ENCODE measurements at regions not wholly inside any gene's neighbourhood (a gene's known extent, or its start where the extent isn't known, plus 50 kb on each side); places are given as distances from the start of the nearest gene placed in this dataset.

GRCh38 chr11:109071712-109072524 is 350.1 kb upstream of the C11orf87 start:
- no peak overlapping the region for H3K27ac ChIP-seq (ENCODE audit: low read depth, low read length)
- peaks cover 12% of the 10 kb centered on the region for H3K4me1 ChIP-seq (ENCODE audit: control insufficient read depth, insufficient read depth, low read length, unreplicated experiment)
- H3K36me3 ChIP-seq (ENCODE audit: insufficient read depth, low read length) = no peaks in the 10 kb centered on the region
- H3K79me2 ChIP-seq (ENCODE audit: control insufficient read depth, insufficient read depth, low read length, unreplicated experiment) = no peaks in the 10 kb centered on the region
- no peak overlapping the region for H3K4me3 ChIP-seq (ENCODE audit: low read depth, low read length)
- no peak overlapping the region for H2AFZ ChIP-seq (ENCODE audit: low read length, unreplicated experiment)
- H3K27me3 ChIP-seq (ENCODE audit: insufficient read depth, low read length) = no peaks in the 10 kb centered on the region

- Histone ChIP-seq H2AFZ (ENCODE audit: low read length, unreplicated experiment) (no peak overlapping the region), H3K4me1 (ENCODE audit: control insufficient read depth, insufficient read depth, low read length, unreplicated experiment) (peaks cover 12% of the 10 kb centered on the region), H3K4me3 (ENCODE audit: low read depth, low read length) (no peak overlapping the region), H3K27ac (ENCODE audit: low read depth, low read length) (no peak overlapping the region), H3K27me3 (ENCODE audit: insufficient read depth, low read length) (no peaks in the 10 kb centered on the region), H3K36me3 (ENCODE audit: insufficient read depth, low read length) (no peaks in the 10 kb centered on the region), H3K79me2 (ENCODE audit: control insufficient read depth, insufficient read depth, low read length, unreplicated experiment) (no peaks in the 10 kb centered on the region)
Observed at GRCh38 chr11:109073032-109073822, 348.8 kb upstream of the C11orf87 start.

- Histone ChIP-seq H3K27me3 (ENCODE audit: insufficient read depth, low read length) (no peaks in the 10 kb centered on the region), H3K36me3 (ENCODE audit: insufficient read depth, low read length) (no peaks in the 10 kb centered on the region), H3K4me1 (ENCODE audit: control insufficient read depth, insufficient read depth, low read length, unreplicated experiment) (peaks cover 12% of the 10 kb centered on the region), H3K4me3 (ENCODE audit: low read depth, low read length) (no peak overlapping the region), H3K27ac (ENCODE audit: low read depth, low read length) (no peak overlapping the region), H2AFZ (ENCODE audit: low read length, unreplicated experiment) (no peak overlapping the region), H3K79me2 (ENCODE audit: control insufficient read depth, insufficient read depth, low read length, unreplicated experiment) (no peaks in the 10 kb centered on the region)
Observed at GRCh38 chr11:109075976-109076375, 346.0 kb upstream of the C11orf87 start.

- H3K27me3 ChIP-seq (ENCODE audit: insufficient read depth, low read length) = no peaks in the 10 kb centered on the region
- no peak overlapping the region for H2AFZ ChIP-seq (ENCODE audit: low read length, unreplicated experiment)
- H3K36me3 ChIP-seq (ENCODE audit: insufficient read depth, low read length) = no peaks in the 10 kb centered on the region
- H3K27ac ChIP-seq (ENCODE audit: low read depth, low read length) = no peak overlapping the region
- H3K4me1 ChIP-seq (ENCODE audit: control insufficient read depth, insufficient read depth, low read length, unreplicated experiment) = peaks cover 6% of the 10 kb centered on the region
- H3K79me2 ChIP-seq (ENCODE audit: control insufficient read depth, insufficient read depth, low read length, unreplicated experiment) = no peaks in the 10 kb centered on the region
- H3K4me3 ChIP-seq (ENCODE audit: low read depth, low read length) = no peak overlapping the region
Observed at GRCh38 chr11:109076870-109077269, 345.1 kb upstream of the C11orf87 start.

GRCh38 chr11:109077291-109077920 is 344.6 kb upstream of the C11orf87 start:
- Histone ChIP-seq H3K27me3 (ENCODE audit: insufficient read depth, low read length) (no peaks in the 10 kb centered on the region), H3K4me3 (ENCODE audit: low read depth, low read length) (no peak overlapping the region), H3K27ac (ENCODE audit: low read depth, low read length) (no peak overlapping the region), H3K4me1 (ENCODE audit: control insufficient read depth, insufficient read depth, low read length, unreplicated experiment) (peaks cover under 1% of the 10 kb centered on the region), H3K36me3 (ENCODE audit: insufficient read depth, low read length) (no peaks in the 10 kb centered on the region), H2AFZ (ENCODE audit: low read length, unreplicated experiment) (no peak overlapping the region), H3K79me2 (ENCODE audit: control insufficient read depth, insufficient read depth, low read length, unreplicated experiment) (no peaks in the 10 kb centered on the region)

- no peaks in the 10 kb centered on the region for H3K36me3 ChIP-seq (ENCODE audit: insufficient read depth, low read length)
- H3K27ac ChIP-seq (ENCODE audit: low read depth, low read length) = peak overlapping the region; percentile 60
Observed at GRCh38 chr11:109085708-109086373, 336.1 kb upstream of the C11orf87 start.

GRCh38 chr11:109086931-109087330 is 335.1 kb upstream of the C11orf87 start:
- no peaks in the 10 kb centered on the region for H3K27me3 ChIP-seq (ENCODE audit: insufficient read depth, low read length)
- H3K79me2 ChIP-seq (ENCODE audit: control insufficient read depth, insufficient read depth, low read length, unreplicated experiment) = no peaks in the 10 kb centered on the region
- no peak overlapping the region for H2AFZ ChIP-seq (ENCODE audit: low read length, unreplicated experiment)
- H3K36me3 ChIP-seq (ENCODE audit: insufficient read depth, low read length) = no peaks in the 10 kb centered on the region
- peaks cover 9% of the 10 kb centered on the region for H3K4me1 ChIP-seq (ENCODE audit: control insufficient read depth, insufficient read depth, low read length, unreplicated experiment)
- H3K27ac ChIP-seq (ENCODE audit: low read depth, low read length) = no peak overlapping the region
- H3K4me3 ChIP-seq (ENCODE audit: low read depth, low read length) = no peak overlapping the region

More at GRCh38 chr11:109085708-109086373, 336.1 kb upstream of the C11orf87 start:
- H2AFZ ChIP-seq (ENCODE audit: low read length, unreplicated experiment) = peak overlapping the region; percentile 99
- H3K79me2 ChIP-seq (ENCODE audit: control insufficient read depth, insufficient read depth, low read length, unreplicated experiment) = no peaks in the 10 kb centered on the region
- peaks cover 9% of the 10 kb centered on the region for H3K4me1 ChIP-seq (ENCODE audit: control insufficient read depth, insufficient read depth, low read length, unreplicated experiment)
- no peaks in the 10 kb centered on the region for H3K27me3 ChIP-seq (ENCODE audit: insufficient read depth, low read length)
- H3K4me3 ChIP-seq (ENCODE audit: low read depth, low read length) = peak overlapping the region; percentile 69

- Histone ChIP-seq H3K4me1 (ENCODE audit: control insufficient read depth, insufficient read depth, low read length, unreplicated experiment) (peaks cover 9% of the 10 kb centered on the region), H3K27me3 (ENCODE audit: insufficient read depth, low read length) (no peaks in the 10 kb centered on the region), H3K79me2 (ENCODE audit: control insufficient read depth, insufficient read depth, low read length, unreplicated experiment) (no peaks in the 10 kb centered on the region), H2AFZ (ENCODE audit: low read length, unreplicated experiment) (no peak overlapping the region), H3K36me3 (ENCODE audit: insufficient read depth, low read length) (no peaks in the 10 kb centered on the region), H3K27ac (ENCODE audit: low read depth, low read length) (no peak overlapping the region), H3K4me3 (ENCODE audit: low read depth, low read length) (no peak overlapping the region)
Observed at GRCh38 chr11:109088086-109088485, 333.9 kb upstream of the C11orf87 start.

- peaks cover 9% of the 10 kb centered on the region for H3K4me1 ChIP-seq (ENCODE audit: control insufficient read depth, insufficient read depth, low read length, unreplicated experiment)
- no peaks in the 10 kb centered on the region for H3K36me3 ChIP-seq (ENCODE audit: insufficient read depth, low read length)
- H3K27ac ChIP-seq (ENCODE audit: low read depth, low read length) = no peak overlapping the region
- H3K27me3 ChIP-seq (ENCODE audit: insufficient read depth, low read length) = no peaks in the 10 kb centered on the region
- no peaks in the 10 kb centered on the region for H3K79me2 ChIP-seq (ENCODE audit: control insufficient read depth, insufficient read depth, low read length, unreplicated experiment)
- no peak overlapping the region for H3K4me3 ChIP-seq (ENCODE audit: low read depth, low read length)
- H2AFZ ChIP-seq (ENCODE audit: low read length, unreplicated experiment) = no peak overlapping the region
Observed at GRCh38 chr11:109089144-109089543, 332.8 kb upstream of the C11orf87 start.

- Histone ChIP-seq H3K4me1 (ENCODE audit: control insufficient read depth, insufficient read depth, low read length, unreplicated experiment) (no peaks in the 10 kb centered on the region), H3K27me3 (ENCODE audit: insufficient read depth, low read length) (no peaks in the 10 kb centered on the region), H3K36me3 (ENCODE audit: insufficient read depth, low read length) (no peaks in the 10 kb centered on the region), H3K27ac (ENCODE audit: low read depth, low read length) (no peak overlapping the region), H3K4me3 (ENCODE audit: low read depth, low read length) (no peak overlapping the region), H2AFZ (ENCODE audit: low read length, unreplicated experiment) (no peak overlapping the region), H3K79me2 (ENCODE audit: control insufficient read depth, insufficient read depth, low read length, unreplicated experiment) (no peaks in the 10 kb centered on the region)
Observed at GRCh38 chr11:109093354-109093753, 328.6 kb upstream of the C11orf87 start.
